Esophagus squamous epithelium (tissue), 4 donors: ENCODE measurements at regions not wholly inside any gene's neighbourhood (a gene's known extent, or its start where the extent isn't known, plus 50 kb on each side); places are given as distances from the start of the nearest gene placed in this dataset.

ENCODE experiments used
- POLR2A ChIP-seq, 4 donors: fragments of 450-650 bp; IDR thresholded peaks; one replicate each; pipeline ENCODE4 v1.6.1; 2017; ENCODE audit warnings: antibody characterized with exemption in 4 of 4, mild to moderate bottlenecking in 4 of 4, moderate library complexity in 3 of 4
- TF ChIP-seq, protein P1 (sequence below), 6 experiments: fragments of 450-650 bp in 4 of 6; fragments of 200-600 bp in 2 of 6; sonication (generic) in 2 of 6; IDR thresholded peaks; one replicate each; pipeline ENCODE4 v1.5.1; 2016 to 2019; ENCODE audit warnings: antibody characterized with exemption in 6 of 6, mild to moderate bottlenecking in 4 of 6, moderate library complexity in 4 of 6

DNA sequence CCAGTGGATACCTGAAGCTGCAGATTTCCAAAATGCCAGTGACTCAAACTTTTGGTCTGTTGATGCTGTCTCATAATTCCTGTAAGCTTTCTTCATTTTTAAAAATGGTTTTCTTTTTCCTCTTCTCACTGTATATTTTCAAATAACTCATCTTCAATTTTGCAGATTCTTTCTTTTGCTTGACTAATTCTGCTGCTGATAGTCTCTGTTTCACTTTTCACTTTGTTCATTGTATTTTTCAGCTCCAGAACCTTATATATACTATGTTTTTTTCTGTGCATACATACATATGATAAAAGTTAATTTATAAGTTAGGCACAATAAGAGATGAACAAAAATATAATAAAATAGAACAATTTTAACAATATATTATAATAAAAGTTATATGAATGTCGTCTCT lies 237.7 kb upstream of the GPRIN3 start:
- TF ChIP-seq, protein P1, sequence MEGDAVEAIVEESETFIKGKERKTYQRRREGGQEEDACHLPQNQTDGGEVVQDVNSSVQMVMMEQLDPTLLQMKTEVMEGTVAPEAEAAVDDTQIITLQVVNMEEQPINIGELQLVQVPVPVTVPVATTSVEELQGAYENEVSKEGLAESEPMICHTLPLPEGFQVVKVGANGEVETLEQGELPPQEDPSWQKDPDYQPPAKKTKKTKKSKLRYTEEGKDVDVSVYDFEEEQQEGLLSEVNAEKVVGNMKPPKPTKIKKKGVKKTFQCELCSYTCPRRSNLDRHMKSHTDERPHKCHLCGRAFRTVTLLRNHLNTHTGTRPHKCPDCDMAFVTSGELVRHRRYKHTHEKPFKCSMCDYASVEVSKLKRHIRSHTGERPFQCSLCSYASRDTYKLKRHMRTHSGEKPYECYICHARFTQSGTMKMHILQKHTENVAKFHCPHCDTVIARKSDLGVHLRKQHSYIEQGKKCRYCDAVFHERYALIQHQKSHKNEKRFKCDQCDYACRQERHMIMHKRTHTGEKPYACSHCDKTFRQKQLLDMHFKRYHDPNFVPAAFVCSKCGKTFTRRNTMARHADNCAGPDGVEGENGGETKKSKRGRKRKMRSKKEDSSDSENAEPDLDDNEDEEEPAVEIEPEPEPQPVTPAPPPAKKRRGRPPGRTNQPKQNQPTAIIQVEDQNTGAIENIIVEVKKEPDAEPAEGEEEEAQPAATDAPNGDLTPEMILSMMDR (IDR thresholded peaks at IDR 0.05) = no peak
- TF ChIP-seq POLR2A (IDR thresholded peaks at IDR 0.05) = no peak
